ENCODE measurements at regions not wholly inside any gene's neighbourhood (a gene's known extent, or its start where the extent isn't known, plus 50 kb on each side); places are given as distances from the start of the nearest gene placed in this dataset.

GRCh38 chr5:86523718-86524117 is 94.0 kb upstream of the COX7C start:
- TF ChIP-seq CTCF (IDR thresholded peaks at IDR 0.05; ENCODE audit: poor library complexity, severe bottlenecking) (no peak), RAD21 (conservative IDR thresholded peaks at IDR 0.05) (no peak), EP300 (conservative IDR thresholded peaks at IDR 0.05; ENCODE audit: poor library complexity, severe bottlenecking) (no peak)

GRCh38 chr5:86525622-86526021 is 92.1 kb upstream of the COX7C start:
- no peak overlapping the region for H3K27ac ChIP-seq (ENCODE audit: low read length)
- no peak overlapping the region for H2AFZ ChIP-seq (ENCODE audit: low read depth, low read length)
- H3F3A ChIP-seq (ENCODE audit: insufficient read depth, low read length, poor library complexity, severe bottlenecking), result no peaks in the 10 kb centered on the region
- H3K4me3 ChIP-seq (ENCODE audit: low read length), result no peak overlapping the region
- no peaks in the 10 kb centered on the region for H3K27me3 ChIP-seq (ENCODE audit: insufficient read depth, low read depth, low read length)
- no peaks in the 10 kb centered on the region for H3K36me3 ChIP-seq (ENCODE audit: insufficient read depth, low read length)
- H3K9me3 ChIP-seq (ENCODE audit: low read length), result no peaks in the 10 kb centered on the region
- H3K79me2 ChIP-seq (replicated peaks; ENCODE audit: insufficient read depth, low read length), result no peaks in the 10 kb centered on the region
- no peaks in the 10 kb centered on the region for H4K20me1 ChIP-seq (ENCODE audit: insufficient read depth)
- TF ChIP-seq CTCF (IDR thresholded peaks at IDR 0.05; ENCODE audit: poor library complexity, severe bottlenecking) (no peak), SMC3 (conservative IDR thresholded peaks at IDR 0.05; ENCODE audit: poor library complexity) (no peak), EZH2 (IDR thresholded peaks at IDR 0.05; ENCODE audit: borderline replicate concordance, insufficient read depth, low read length, poor library complexity, severe bottlenecking) (no peak), RAD21 (conservative IDR thresholded peaks at IDR 0.05) (no peak), REST (IDR thresholded peaks at IDR 0.05; ENCODE audit: borderline replicate concordance) (no peak), POLR2AphosphoS5 (IDR thresholded peaks at IDR 0.05) (no peak), TAF1 (IDR thresholded peaks at IDR 0.05; ENCODE audit: low read depth) (no peak)
- no peak overlapping the region for H3K9ac ChIP-seq (ENCODE audit: low read length)
- H3K4me2 ChIP-seq (ENCODE audit: low read length), result no peak overlapping the region
- no peaks in the 10 kb centered on the region for H3K9me2 ChIP-seq (ENCODE audit: insufficient read depth, low read length)

More at GRCh38 chr5:86523718-86524117, 94.0 kb upstream of the COX7C start:
- Histone ChIP-seq H3K9me3 (ENCODE audit: low read length) (no peaks in the 10 kb centered on the region), H3K9ac (ENCODE audit: low read length) (no peak overlapping the region), H2AFZ (ENCODE audit: low read depth, low read length) (no peak overlapping the region), H3K4me3 (ENCODE audit: low read length) (no peak overlapping the region), H3K27me3 (ENCODE audit: insufficient read depth, low read depth, low read length) (no peaks in the 10 kb centered on the region), H4K20me1 (ENCODE audit: insufficient read depth) (no peaks in the 10 kb centered on the region), H3K4me2 (ENCODE audit: low read length) (no peak overlapping the region), H3K27ac (ENCODE audit: low read length) (no peak overlapping the region), H3F3A (ENCODE audit: insufficient read depth, low read length, poor library complexity, severe bottlenecking) (no peaks in the 10 kb centered on the region), H3K79me2 (replicated peaks; ENCODE audit: insufficient read depth, low read length) (no peaks in the 10 kb centered on the region), H3K9me2 (ENCODE audit: insufficient read depth, low read length) (no peaks in the 10 kb centered on the region), H3K36me3 (ENCODE audit: insufficient read depth, low read length) (no peaks in the 10 kb centered on the region)

Measured in neural cell (in vitro differentiated cells).